ENCODE measurements at regions not wholly inside any gene's neighbourhood (a gene's known extent, or its start where the extent isn't known, plus 50 kb on each side); places are given as distances from the start of the nearest gene placed in this dataset.

DNA sequence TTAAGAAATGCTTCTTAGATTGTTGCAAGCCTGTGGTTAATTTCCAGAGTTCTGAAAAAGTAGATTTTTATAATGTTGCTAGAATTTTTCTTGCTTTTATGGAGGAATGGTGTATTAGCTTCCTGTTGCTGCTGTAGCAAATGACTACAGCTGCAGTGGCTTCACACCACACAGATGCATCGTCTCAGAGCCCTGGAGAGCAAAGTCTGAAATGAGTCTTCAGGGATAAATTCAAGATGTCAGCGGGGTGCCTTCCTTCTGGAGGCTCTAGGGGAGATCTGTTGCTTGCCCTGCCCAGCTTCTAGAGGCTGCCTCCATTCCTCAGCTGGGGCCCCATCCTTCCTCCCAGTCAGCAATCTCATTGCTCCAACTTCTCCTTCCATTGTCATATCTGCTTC lies 187.8 kb downstream of the ZNF516 start:
- Histone ChIP-seq H3K27me3 (no peaks in the 10 kb centered on the region), H3K36me3 (replicated peaks in 1 of 2) (no peaks in the 10 kb centered on the region), H3K4me1 (replicated peaks in 1 of 2) (no peaks in the 10 kb centered on the region), H3K27ac (no peak overlapping the region), H3K4me3 (no peak overlapping the region), H3K9me3 (replicated peaks in 1 of 3) (no peaks in the 10 kb centered on the region)
- no peak for TF ChIP-seq POLR2A (IDR thresholded peaks at IDR 0.05)
- TF ChIP-seq, protein P1, sequence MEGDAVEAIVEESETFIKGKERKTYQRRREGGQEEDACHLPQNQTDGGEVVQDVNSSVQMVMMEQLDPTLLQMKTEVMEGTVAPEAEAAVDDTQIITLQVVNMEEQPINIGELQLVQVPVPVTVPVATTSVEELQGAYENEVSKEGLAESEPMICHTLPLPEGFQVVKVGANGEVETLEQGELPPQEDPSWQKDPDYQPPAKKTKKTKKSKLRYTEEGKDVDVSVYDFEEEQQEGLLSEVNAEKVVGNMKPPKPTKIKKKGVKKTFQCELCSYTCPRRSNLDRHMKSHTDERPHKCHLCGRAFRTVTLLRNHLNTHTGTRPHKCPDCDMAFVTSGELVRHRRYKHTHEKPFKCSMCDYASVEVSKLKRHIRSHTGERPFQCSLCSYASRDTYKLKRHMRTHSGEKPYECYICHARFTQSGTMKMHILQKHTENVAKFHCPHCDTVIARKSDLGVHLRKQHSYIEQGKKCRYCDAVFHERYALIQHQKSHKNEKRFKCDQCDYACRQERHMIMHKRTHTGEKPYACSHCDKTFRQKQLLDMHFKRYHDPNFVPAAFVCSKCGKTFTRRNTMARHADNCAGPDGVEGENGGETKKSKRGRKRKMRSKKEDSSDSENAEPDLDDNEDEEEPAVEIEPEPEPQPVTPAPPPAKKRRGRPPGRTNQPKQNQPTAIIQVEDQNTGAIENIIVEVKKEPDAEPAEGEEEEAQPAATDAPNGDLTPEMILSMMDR (IDR thresholded peaks at IDR 0.05), result no peak
- WGBS, 4 donors, result 63 to 82% (median 76%) methylated on average over 2 of the region's 2 CpGs
- intact Hi-C loops (cut with DNase I), result no loop called here
- no peak for DNase-seq

DNA sequence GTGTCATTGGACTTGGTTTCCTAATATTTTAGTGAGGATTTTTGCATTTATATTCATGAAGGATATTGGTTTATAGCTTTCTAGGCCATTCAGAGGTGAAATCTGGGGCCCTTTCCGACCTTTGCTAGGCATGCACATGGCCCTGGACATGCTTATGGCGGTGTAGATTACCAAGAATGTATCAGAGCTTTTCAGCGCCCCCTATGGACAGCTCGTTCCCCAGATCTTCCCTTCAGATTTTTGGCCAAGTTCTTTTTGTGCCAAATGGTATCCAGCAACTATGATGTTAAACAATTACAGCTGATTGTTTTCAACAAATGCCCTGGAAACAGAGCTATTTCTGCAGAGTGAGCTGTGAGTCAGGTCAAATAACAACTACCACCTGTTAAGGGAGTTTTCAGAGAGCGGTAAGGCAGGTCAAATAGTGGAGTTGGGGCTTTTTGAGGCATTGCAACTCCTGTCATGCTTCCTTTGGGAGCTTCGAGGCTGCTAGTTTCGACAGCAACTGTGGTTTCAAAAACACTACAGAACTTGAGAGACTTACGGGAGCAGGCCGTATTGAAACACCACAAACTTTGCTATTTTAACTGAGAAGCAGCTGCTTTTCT lies 188.3 kb downstream of the ZNF516 start:
- H3K27ac ChIP-seq, result no peak overlapping the region
- no peaks in the 10 kb centered on the region for H3K36me3 ChIP-seq (replicated peaks in 1 of 2)
- no peak for TF ChIP-seq POLR2A (IDR thresholded peaks at IDR 0.05)
- TF ChIP-seq, protein P1 (IDR thresholded peaks at IDR 0.05), result no peak
- intact Hi-C loops (cut with DNase I), result no loop called here
- H3K27me3 ChIP-seq, result no peaks in the 10 kb centered on the region
- no peaks in the 10 kb centered on the region for H3K9me3 ChIP-seq (replicated peaks in 1 of 3)
- 77 to 82% (median 81%) methylated on average over 9 of the region's 9 CpGs for WGBS, 4 donors
- no peak for DNase-seq
- H3K4me3 ChIP-seq, result no peak overlapping the region
- no peaks in the 10 kb centered on the region for H3K4me1 ChIP-seq (replicated peaks in 1 of 2)

DNA sequence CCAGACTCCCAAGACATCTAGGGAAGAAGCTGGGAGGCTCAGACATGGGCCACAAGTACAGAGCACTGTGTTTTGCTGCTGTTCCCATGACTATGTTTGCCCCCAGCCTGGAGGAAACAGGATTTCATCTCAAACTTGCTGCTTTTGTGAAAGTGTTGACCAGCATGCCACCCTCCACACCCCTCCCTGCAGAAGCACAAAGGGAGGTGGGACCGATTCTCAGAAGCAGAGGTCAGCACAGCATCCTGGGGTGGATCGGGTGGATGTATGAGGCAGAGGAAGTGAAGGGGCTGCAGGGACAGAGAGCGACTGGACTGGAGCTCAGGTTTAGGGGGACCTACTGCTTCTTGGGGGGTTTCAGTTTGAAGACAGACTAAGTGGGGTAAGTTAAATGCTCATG lies 209.2 kb downstream of the ZNF516 start:
- WGBS, 4 donors, result 48 to 77% (median 66%) methylated on average over 3 of the region's 3 CpGs
- Histone ChIP-seq H3K27me3 (no peaks in the 10 kb centered on the region), H3K27ac (no peak overlapping the region), H3K4me3 (no peak overlapping the region), H3K9me3 (replicated peaks in 1 of 3) (peaks cover 0 to 7% (median 0%) of the 10 kb centered on the region in 3 donors), H3K36me3 (replicated peaks in 1 of 2) (no peaks in the 10 kb centered on the region), H3K4me1 (replicated peaks in 1 of 2) (no peaks in the 10 kb centered on the region)
- no peak for DNase-seq
- intact Hi-C loops (cut with DNase I), result no loop called here
- no peak for TF ChIP-seq POLR2A (IDR thresholded peaks at IDR 0.05)
- TF ChIP-seq, protein P1 (IDR thresholded peaks at IDR 0.05), result no peak

DNA sequence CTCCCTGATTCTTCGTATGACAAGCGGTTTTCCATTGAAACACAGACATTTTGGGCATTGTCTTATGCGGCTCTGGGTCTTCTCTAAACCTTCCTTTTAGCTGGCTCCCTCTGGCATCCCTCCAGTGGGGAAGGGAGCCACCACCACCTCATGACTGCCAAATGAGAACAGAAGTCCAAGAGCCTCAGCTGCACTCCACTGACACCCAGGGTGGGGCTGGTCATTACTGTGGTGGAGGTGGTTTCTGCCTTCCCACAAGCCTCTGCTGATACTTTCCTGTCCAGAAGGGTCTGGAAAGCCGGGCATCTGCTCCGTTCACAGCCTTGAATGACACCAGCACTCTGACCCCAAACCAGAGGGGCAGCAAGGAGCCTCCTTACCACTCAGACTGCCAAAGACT lies 213.5 kb downstream of the ZNF516 start:
- Histone ChIP-seq H3K27ac (no peak overlapping the region), H3K9me3 (replicated peaks in 1 of 3) (no peaks in the 10 kb centered on the region)

More for the DNA sequence above, 213.5 kb downstream of the ZNF516 start:
- Histone ChIP-seq H3K36me3 (replicated peaks in 1 of 2) (no peaks in the 10 kb centered on the region), H3K27me3 (no peaks in the 10 kb centered on the region), H3K4me1 (replicated peaks in 1 of 2) (no peaks in the 10 kb centered on the region), H3K4me3 (no peak overlapping the region)
- intact Hi-C loops (cut with DNase I), result no loop called here
- TF ChIP-seq POLR2A (IDR thresholded peaks at IDR 0.05), result no peak
- TF ChIP-seq, protein P1 (IDR thresholded peaks at IDR 0.05), result no peak
- WGBS, 4 donors, result 48 to 80% (median 73%) methylated on average over 3 to 5 of the region's 5 CpGs
- DNase-seq, result no peak

Measured in adrenal gland (tissue), 9 donors.